ENCODE measurements at regions not wholly inside any gene's neighbourhood (a gene's known extent, or its start where the extent isn't known, plus 50 kb on each side); places are given as distances from the start of the nearest gene placed in this dataset.

DNA sequence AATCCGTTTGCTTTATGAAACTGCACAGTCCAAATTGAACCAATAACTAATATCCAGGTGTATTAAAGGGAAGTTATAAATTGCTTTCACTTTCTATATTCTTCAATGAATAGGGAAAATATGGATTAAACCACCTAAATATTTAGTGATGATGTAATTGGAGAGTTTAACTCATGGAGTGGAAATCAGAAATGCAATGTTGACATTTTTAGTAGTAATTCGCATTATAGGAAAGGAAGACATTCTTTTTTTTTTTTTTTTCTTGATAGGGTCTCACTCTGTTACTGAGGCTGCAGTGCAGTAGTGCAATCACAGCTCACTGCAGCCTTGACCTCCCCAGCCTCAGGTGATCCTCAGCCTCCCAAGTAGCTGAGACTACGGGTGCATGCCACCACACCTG is 321.9 kb downstream of the RNF144A start:
- Histone ChIP-seq H3K9me2 (replicated peaks; ENCODE audit: control insufficient read depth, low read length) (no peaks in the 10 kb centered on the region), H3K27ac (ENCODE audit: low read depth, low read length) (no peak overlapping the region), H3K4me1 (ENCODE audit: control insufficient read depth, low read length) (no peaks in the 10 kb centered on the region), H3K9me3 (ENCODE audit: control insufficient read depth, insufficient read depth, low read length) (no peaks in the 10 kb centered on the region), H3K27me3 (ENCODE audit: control insufficient read depth, low read length) (peaks cover 10% of the 10 kb centered on the region), H3K79me2 (ENCODE audit: control insufficient read depth, low read length) (no peaks in the 10 kb centered on the region), H3K4me2 (ENCODE audit: low read length) (no peak overlapping the region), H3K36me3 (ENCODE audit: control insufficient read depth, low read length) (no peaks in the 10 kb centered on the region), H3K4me3 (ENCODE audit: low read length) (no peak overlapping the region), H3F3A (ENCODE audit: control insufficient read depth, insufficient read depth) (no peaks in the 10 kb centered on the region), H4K20me1 (ENCODE audit: control insufficient read depth, insufficient read depth, low read depth, low read length) (no peaks in the 10 kb centered on the region)
- TF ChIP-seq, protein P1, sequence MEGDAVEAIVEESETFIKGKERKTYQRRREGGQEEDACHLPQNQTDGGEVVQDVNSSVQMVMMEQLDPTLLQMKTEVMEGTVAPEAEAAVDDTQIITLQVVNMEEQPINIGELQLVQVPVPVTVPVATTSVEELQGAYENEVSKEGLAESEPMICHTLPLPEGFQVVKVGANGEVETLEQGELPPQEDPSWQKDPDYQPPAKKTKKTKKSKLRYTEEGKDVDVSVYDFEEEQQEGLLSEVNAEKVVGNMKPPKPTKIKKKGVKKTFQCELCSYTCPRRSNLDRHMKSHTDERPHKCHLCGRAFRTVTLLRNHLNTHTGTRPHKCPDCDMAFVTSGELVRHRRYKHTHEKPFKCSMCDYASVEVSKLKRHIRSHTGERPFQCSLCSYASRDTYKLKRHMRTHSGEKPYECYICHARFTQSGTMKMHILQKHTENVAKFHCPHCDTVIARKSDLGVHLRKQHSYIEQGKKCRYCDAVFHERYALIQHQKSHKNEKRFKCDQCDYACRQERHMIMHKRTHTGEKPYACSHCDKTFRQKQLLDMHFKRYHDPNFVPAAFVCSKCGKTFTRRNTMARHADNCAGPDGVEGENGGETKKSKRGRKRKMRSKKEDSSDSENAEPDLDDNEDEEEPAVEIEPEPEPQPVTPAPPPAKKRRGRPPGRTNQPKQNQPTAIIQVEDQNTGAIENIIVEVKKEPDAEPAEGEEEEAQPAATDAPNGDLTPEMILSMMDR (IDR thresholded peaks at IDR 0.05; ENCODE audit: low read depth, low read length, poor library complexity, severe bottlenecking): no peak
- no peak for TF ChIP-seq EZH2phosphoT487 (IDR thresholded peaks at IDR 0.05; ENCODE audit: borderline replicate concordance, low read length)

DNA sequence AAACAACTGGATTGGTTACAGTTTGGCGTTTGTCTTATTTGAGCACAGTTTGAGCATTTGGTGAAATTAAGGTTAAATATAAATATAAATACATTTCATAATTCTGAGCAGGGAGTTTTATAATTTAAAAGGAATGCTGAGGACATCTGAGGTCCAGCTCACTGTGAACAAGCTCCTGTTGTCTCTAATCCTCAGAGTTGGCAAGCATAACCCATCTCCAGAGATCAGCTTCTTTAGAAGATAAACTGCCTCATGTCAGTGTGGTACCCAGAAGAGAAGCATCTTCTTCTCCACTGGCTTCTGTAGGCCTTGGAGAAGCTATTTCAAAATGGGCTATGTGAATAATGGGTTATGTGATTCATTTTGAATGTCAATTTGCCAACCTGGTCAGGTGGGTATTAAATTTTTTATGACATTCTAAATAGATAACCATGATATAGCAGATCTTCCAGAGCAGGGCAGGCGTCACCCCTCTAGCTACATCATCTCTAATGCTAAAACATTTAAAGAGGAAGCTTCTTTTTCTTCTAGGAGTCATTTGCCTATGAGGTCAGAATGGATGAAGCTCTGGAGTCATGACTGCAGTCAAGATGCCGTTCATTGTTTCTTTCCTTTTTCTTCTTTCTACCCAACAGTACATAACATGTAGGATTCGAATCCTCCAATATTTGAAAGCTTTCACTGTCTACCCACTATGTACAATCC is 324.0 kb downstream of the RNF144A start:
- H3K36me3 ChIP-seq (ENCODE audit: control insufficient read depth, low read length): no peaks in the 10 kb centered on the region
- no peaks in the 10 kb centered on the region for H3K4me1 ChIP-seq (ENCODE audit: control insufficient read depth, low read length)
- peaks cover 7% of the 10 kb centered on the region for H3K27me3 ChIP-seq (ENCODE audit: control insufficient read depth, low read length)
- H3K9me3 ChIP-seq (ENCODE audit: control insufficient read depth, insufficient read depth, low read length): no peaks in the 10 kb centered on the region
- H3K4me2 ChIP-seq (ENCODE audit: low read length): no peak overlapping the region
- H3K79me2 ChIP-seq (ENCODE audit: control insufficient read depth, low read length): no peaks in the 10 kb centered on the region
- no peaks in the 10 kb centered on the region for H3K9me2 ChIP-seq (replicated peaks; ENCODE audit: control insufficient read depth, low read length)
- no peaks in the 10 kb centered on the region for H4K20me1 ChIP-seq (ENCODE audit: control insufficient read depth, insufficient read depth, low read depth, low read length)
- TF ChIP-seq, protein P1 (IDR thresholded peaks at IDR 0.05; ENCODE audit: low read depth, low read length, poor library complexity, severe bottlenecking): no peak
- no peak for TF ChIP-seq EZH2phosphoT487 (IDR thresholded peaks at IDR 0.05; ENCODE audit: borderline replicate concordance, low read length)
- no peak overlapping the region for H3K27ac ChIP-seq (ENCODE audit: low read depth, low read length)
- no peaks in the 10 kb centered on the region for H3F3A ChIP-seq (ENCODE audit: control insufficient read depth, insufficient read depth)
- H3K4me3 ChIP-seq (ENCODE audit: low read length): no peak overlapping the region

DNA sequence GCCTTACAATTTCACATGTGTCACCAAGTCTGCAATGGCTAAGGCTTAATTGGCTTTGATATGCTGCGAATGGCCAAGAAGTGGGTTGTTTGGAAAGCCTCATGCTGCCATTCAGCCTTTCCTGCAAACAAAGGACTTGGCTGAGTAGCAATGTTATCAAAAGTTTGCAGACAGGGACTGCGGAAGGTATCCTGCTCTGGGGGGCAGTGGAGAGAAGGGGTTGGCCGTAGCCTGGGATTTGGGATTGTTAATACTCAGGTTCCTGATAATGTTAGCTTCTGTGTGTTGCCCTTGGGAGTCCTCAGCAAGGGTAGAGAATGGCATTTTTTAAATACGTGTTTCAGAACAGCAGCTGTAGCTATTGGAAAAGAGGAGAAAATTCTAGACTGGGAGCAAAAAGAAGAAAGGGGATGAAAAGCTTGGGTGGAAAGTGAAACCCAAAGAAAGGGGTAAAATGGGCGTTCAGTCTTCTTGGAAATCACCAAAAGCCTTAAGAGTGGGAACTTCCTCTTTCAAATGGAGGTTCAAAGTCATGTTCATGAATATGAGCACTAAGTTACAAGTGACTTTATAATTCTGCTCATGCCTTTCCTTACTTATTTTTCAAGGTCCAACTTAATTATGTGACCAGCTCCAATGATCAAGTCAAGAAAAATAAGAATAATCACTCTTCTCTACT is 325.1 kb downstream of the RNF144A start:
- Histone ChIP-seq H3K27ac (ENCODE audit: low read depth, low read length) (no peak overlapping the region), H3K9me3 (ENCODE audit: control insufficient read depth, insufficient read depth, low read length) (no peaks in the 10 kb centered on the region), H3K4me2 (ENCODE audit: low read length) (no peak overlapping the region), H3K79me2 (ENCODE audit: control insufficient read depth, low read length) (no peaks in the 10 kb centered on the region), H3K9me2 (replicated peaks; ENCODE audit: control insufficient read depth, low read length) (no peaks in the 10 kb centered on the region), H3F3A (ENCODE audit: control insufficient read depth, insufficient read depth) (no peaks in the 10 kb centered on the region), H3K36me3 (ENCODE audit: control insufficient read depth, low read length) (no peaks in the 10 kb centered on the region), H3K4me3 (ENCODE audit: low read length) (no peak overlapping the region), H4K20me1 (ENCODE audit: control insufficient read depth, insufficient read depth, low read depth, low read length) (no peaks in the 10 kb centered on the region), H3K4me1 (ENCODE audit: control insufficient read depth, low read length) (no peaks in the 10 kb centered on the region), H3K27me3 (ENCODE audit: control insufficient read depth, low read length) (no peaks in the 10 kb centered on the region; the same call in 1 of the 2 replicates)
- no peak for TF ChIP-seq EZH2phosphoT487 (IDR thresholded peaks at IDR 0.05; ENCODE audit: borderline replicate concordance, low read length)
- TF ChIP-seq, protein P1 (IDR thresholded peaks at IDR 0.05; ENCODE audit: low read depth, low read length, poor library complexity, severe bottlenecking): no peak

Data from DOHH2 (cell line).